ENCODE measurements at regions not wholly inside any gene's neighbourhood (a gene's known extent, or its start where the extent isn't known, plus 50 kb on each side); places are given as distances from the start of the nearest gene placed in this dataset.

GRCh38 chr7:156123362-156123761 is 311.1 kb upstream of the SHH start:
- intact Hi-C loops (cut with DNase I), result no loop called here
- H3K9me3 ChIP-seq, result no peaks in the 10 kb centered on the region
- no peak overlapping the region for H3K27ac ChIP-seq
- H3K27me3 ChIP-seq, result no peaks in the 10 kb centered on the region
- no peak overlapping the region for H3K4me3 ChIP-seq
- no peaks in the 10 kb centered on the region for H3K36me3 ChIP-seq
- TF ChIP-seq, protein P1, sequence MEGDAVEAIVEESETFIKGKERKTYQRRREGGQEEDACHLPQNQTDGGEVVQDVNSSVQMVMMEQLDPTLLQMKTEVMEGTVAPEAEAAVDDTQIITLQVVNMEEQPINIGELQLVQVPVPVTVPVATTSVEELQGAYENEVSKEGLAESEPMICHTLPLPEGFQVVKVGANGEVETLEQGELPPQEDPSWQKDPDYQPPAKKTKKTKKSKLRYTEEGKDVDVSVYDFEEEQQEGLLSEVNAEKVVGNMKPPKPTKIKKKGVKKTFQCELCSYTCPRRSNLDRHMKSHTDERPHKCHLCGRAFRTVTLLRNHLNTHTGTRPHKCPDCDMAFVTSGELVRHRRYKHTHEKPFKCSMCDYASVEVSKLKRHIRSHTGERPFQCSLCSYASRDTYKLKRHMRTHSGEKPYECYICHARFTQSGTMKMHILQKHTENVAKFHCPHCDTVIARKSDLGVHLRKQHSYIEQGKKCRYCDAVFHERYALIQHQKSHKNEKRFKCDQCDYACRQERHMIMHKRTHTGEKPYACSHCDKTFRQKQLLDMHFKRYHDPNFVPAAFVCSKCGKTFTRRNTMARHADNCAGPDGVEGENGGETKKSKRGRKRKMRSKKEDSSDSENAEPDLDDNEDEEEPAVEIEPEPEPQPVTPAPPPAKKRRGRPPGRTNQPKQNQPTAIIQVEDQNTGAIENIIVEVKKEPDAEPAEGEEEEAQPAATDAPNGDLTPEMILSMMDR (IDR thresholded peaks at IDR 0.05), result no peak
- H3K4me1 ChIP-seq, result no peaks in the 10 kb centered on the region
- no peak for DNase-seq (ENCODE audit: low spot score in 2 of 2)

- no peaks in the 10 kb centered on the region for H3K27me3 ChIP-seq
- H3K4me3 ChIP-seq, result no peak overlapping the region
- H3K4me1 ChIP-seq, result no peaks in the 10 kb centered on the region
- DNase-seq (ENCODE audit: low spot score in 2 of 2), result no peak
- no peak overlapping the region for H3K27ac ChIP-seq
- no peaks in the 10 kb centered on the region for H3K9me3 ChIP-seq
- H3K36me3 ChIP-seq, result no peaks in the 10 kb centered on the region
- TF ChIP-seq, protein P1 (IDR thresholded peaks at IDR 0.05), result no peak
- intact Hi-C loops (cut with DNase I), result no loop called here
Measured at GRCh38 chr7:156122752-156123354, 310.6 kb upstream of the SHH start.

- H3K36me3 ChIP-seq, result no peaks in the 10 kb centered on the region
- DNase-seq (ENCODE audit: low spot score in 2 of 2), result no peak
- no peaks in the 10 kb centered on the region for H3K27me3 ChIP-seq
- TF ChIP-seq, protein P1 (IDR thresholded peaks at IDR 0.05), result no peak
- H3K27ac ChIP-seq, result no peak overlapping the region
- no peak overlapping the region for H3K4me3 ChIP-seq
- H3K4me1 ChIP-seq, result no peaks in the 10 kb centered on the region
- no peaks in the 10 kb centered on the region for H3K9me3 ChIP-seq
- intact Hi-C loops (cut with DNase I), result no loop called here
Measured at GRCh38 chr7:156121956-156122355, 309.7 kb upstream of the SHH start.

GRCh38 chr7:156121434-156121833 is 309.2 kb upstream of the SHH start:
- H3K9me3 ChIP-seq, result no peaks in the 10 kb centered on the region
- H3K4me1 ChIP-seq, result no peaks in the 10 kb centered on the region
- no peaks in the 10 kb centered on the region for H3K27me3 ChIP-seq
- H3K27ac ChIP-seq, result no peak overlapping the region
- intact Hi-C loops (cut with DNase I), result no loop called here
- H3K36me3 ChIP-seq, result no peaks in the 10 kb centered on the region
- no peak overlapping the region for H3K4me3 ChIP-seq
- no peak for DNase-seq (ENCODE audit: low spot score in 2 of 2)
- TF ChIP-seq, protein P1 (IDR thresholded peaks at IDR 0.05), result no peak

DNA sequence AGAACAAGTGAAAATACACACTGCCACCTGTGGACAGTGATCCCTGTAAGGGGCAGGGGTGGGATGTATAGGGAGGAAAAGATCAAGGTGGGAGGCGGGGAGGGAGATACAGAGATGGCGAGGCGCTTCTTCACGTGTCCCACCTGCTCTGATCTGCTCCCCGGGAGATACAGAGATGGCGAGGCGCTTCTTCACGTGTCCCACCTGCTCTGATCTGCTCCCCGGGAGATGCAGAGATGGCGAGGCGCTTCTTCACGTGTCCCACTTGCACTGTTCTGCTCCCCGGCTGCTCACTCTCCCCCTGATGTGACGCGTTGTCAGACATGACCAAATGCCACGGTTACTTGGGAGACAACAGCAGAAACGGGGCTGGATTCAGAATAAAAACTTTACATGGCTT is 308.3 kb upstream of the SHH start:
- no peak for DNase-seq (ENCODE audit: low spot score in 2 of 2)
- intact Hi-C loops (cut with DNase I), result no loop called here
- TF ChIP-seq, protein P1 (IDR thresholded peaks at IDR 0.05), result no peak

GRCh38 chr7:156119771-156120170 is 307.5 kb upstream of the SHH start:
- Histone ChIP-seq H3K27me3 (no peaks in the 10 kb centered on the region), H3K36me3 (no peaks in the 10 kb centered on the region), H3K4me3 (no peak overlapping the region), H3K4me1 (no peaks in the 10 kb centered on the region), H3K27ac (no peak overlapping the region), H3K9me3 (no peaks in the 10 kb centered on the region)
- intact Hi-C loops (cut with DNase I), result no loop called here
- TF ChIP-seq, protein P1 (IDR thresholded peaks at IDR 0.05), result no peak
- no peak for DNase-seq (ENCODE audit: low spot score in 2 of 2)

More for the DNA sequence above, 308.3 kb upstream of the SHH start:
- no peaks in the 10 kb centered on the region for H3K4me1 ChIP-seq
- no peaks in the 10 kb centered on the region for H3K36me3 ChIP-seq
- no peak overlapping the region for H3K27ac ChIP-seq
- no peak overlapping the region for H3K4me3 ChIP-seq
- no peaks in the 10 kb centered on the region for H3K9me3 ChIP-seq
- H3K27me3 ChIP-seq, result no peaks in the 10 kb centered on the region
